HG03575 (cell line): ENCODE measurements at regions not wholly inside any gene's neighbourhood (a gene's known extent, or its start where the extent isn't known, plus 50 kb on each side); places are given as distances from the start of the nearest gene placed in this dataset.

Experiments
- ATAC-seq: cut with Tn5 transposase; IDR thresholded peaks from one replicate; pipeline ENCODE4 v1.9.1; 2021; ENCODE audit not compliant: unreplicated experiment, insufficient number of reproducible peaks, low FRiP score; ENCODE audit errors: extremely low read depth

- ATAC-seq: no peak
These were observed 749.5 kb downstream of the VRK1 start for GRCh38 chr14:97546491-97547230.

GRCh38 chr14:97550463-97550862 lies 753.3 kb downstream of the VRK1 start:
- no peak for ATAC-seq

GRCh38 chr14:97554597-97554996 lies 757.4 kb downstream of the VRK1 start:
- ATAC-seq: no peak

- ATAC-seq: no peak
These were observed 767.2 kb downstream of the VRK1 start for GRCh38 chr14:97564334-97564733.

GRCh38 chr14:97571201-97571600 lies 774.0 kb downstream of the VRK1 start:
- no peak for ATAC-seq

- no peak for ATAC-seq
These were observed 774.8 kb downstream of the VRK1 start for GRCh38 chr14:97571866-97572555.

GRCh38 chr14:97572583-97573458 lies 775.6 kb downstream of the VRK1 start:
- no peak for ATAC-seq

- no peak for ATAC-seq
These were observed 778.5 kb downstream of the VRK1 start for GRCh38 chr14:97575677-97576076.

- no peak for ATAC-seq
These were observed 781.9 kb downstream of the VRK1 start for GRCh38 chr14:97578982-97579548.

GRCh38 chr14:97581016-97581415 lies 783.8 kb downstream of the VRK1 start:
- ATAC-seq: no peak

GRCh38 chr14:97582022-97582421 lies 784.8 kb downstream of the VRK1 start:
- no peak for ATAC-seq

GRCh38 chr14:97584528-97584927 lies 787.3 kb downstream of the VRK1 start:
- no peak for ATAC-seq

GRCh38 chr14:97592341-97592980 lies 795.3 kb downstream of the VRK1 start:
- ATAC-seq: no peak

GRCh38 chr14:97594306-97594705 lies 797.1 kb downstream of the VRK1 start:
- no peak for ATAC-seq

GRCh38 chr14:97602438-97603117 lies 805.4 kb downstream of the VRK1 start:
- no peak for ATAC-seq

GRCh38 chr14:97603201-97603600 lies 806.0 kb downstream of the VRK1 start:
- no peak for ATAC-seq

- ATAC-seq: no peak
These were observed 807.5 kb downstream of the VRK1 start for GRCh38 chr14:97604731-97605130.

GRCh38 chr14:97618401-97618800 lies 821.2 kb downstream of the VRK1 start:
- no peak for ATAC-seq
